NCI-H510A treated with DMSO at 0.1 percent for 48 hours (cell line): ENCODE measurements at regions not wholly inside any gene's neighbourhood (a gene's known extent, or its start where the extent isn't known, plus 50 kb on each side); places are given as distances from the start of the nearest gene placed in this dataset.
"Not testable (repeated sequence)": the region's sequence is repeated elsewhere in the genome, so short reads cannot be mapped to it uniquely, and the experiment has no call there.

ENCODE experiments used
- DNase-seq: peaks from one replicate; lab custom pipeline; 2025; lab: John Stamatoyannopoulos, UW

DNA sequence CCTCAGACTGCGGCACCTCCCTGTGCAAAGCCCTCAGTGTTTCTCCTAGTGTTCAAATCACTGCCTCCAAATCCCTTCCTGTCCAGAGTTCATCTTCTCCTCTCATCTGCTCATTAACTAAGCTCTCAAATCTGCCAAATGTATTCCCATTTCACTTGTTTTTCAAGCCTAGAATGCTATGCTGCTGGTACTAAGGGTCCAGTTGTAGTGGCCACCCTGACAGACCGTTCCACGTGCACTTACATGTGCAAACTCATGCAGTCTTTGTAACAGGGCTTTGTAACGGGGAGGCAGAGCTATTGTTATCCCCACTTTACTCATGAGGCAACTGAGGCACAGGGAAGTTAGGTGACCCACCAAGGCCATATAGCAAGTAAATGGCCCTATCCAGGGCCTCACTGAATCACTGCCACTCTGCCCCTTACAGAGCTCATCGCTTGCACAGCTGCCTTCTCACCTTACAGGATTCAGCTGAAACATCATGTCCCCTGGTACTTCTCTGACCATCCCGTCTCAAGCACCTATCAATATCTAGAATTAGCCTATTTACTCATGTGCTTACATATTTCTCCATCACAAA, 153.0 kb upstream of the PDE1C start:
- no peak for DNase-seq

DNA sequence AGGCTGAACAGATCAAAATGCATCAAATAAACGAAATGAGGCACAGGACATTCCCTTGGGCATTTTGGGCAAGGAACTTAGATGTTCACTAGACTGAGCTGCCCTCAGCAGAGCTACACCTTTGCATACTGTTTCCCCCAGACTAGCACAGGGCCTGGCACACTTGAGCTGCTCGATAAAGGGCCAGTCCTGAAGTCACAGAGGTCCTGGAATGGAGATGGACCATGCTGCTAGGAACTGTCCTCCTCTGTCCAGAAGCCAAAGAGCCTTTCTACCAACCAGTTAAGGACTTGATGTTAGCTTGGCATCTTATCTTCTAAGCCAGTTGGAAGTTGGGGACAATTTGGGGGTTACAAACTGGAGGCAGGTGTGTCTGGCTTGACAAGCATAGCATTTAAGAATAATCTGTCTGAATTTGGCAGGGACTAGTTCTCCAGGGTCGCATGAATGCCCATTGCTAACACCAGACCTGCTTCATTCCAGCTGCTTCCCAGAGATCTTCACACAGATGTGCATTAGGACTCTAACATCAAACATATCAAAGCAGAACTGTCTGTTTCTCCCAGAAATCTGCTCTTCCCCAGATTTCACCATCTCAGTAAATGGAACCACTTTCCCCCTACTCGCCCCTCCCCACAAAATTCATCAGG, 152.2 kb upstream of the PDE1C start:
- no peak for DNase-seq

DNA sequence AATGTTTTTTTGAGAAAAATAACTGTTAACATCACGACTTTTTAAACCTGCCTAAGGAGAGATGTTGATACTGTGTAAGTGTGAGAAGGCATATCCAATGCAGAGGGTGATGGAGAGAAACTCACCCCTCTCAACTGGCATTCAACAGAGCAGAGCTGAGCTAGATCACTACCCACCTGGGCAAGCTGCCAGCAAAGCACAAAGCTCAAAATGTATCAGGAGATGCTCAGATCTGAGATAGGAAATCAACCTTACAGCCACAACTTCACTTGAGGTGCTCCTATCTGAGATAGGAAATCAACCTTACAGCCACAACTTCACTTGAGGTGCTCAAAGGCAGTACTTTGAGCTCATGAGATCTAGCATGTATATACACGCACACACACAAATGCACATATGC, 151.5 kb upstream of the PDE1C start:
- no peak for DNase-seq

DNA sequence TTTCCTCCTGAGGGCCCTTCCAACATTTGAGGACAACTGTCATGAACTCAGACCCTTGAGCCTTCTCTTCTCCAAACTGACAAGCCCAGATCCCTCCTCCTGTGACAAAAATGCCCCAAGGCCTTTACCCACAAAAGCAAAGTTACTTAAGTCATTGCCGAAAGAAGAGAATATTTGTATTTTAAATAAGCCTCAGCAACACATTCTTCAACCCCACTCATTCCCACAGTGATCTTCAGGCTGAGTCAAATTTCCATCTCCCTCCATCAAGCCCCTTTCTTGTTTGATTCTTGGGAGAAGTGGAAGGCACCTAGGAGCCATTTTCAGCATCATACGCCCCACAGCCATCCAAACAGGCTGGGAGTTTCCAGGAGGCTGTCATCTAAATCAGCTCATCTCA, 150.8 kb upstream of the PDE1C start:
- no peak for DNase-seq

DNA sequence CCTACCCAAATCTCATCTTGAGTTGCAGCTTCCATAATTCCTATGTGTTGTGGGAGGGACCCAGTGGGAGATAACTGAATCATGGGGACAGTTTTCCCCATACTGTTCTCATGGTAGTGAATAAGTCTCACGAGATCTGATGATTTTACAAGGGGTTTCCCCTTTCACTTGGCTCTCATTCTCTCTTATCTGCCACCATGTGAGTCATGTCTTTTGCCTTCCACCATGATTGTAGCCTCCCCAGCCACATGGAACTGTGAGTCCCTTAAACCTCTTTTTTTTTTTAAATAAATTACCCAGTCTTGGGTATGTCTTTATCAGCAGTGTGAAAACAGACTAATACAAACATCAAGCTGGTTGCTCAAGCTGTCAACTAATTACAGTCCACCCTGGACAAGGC, 149.6 kb upstream of the PDE1C start:
- not testable (repeated sequence) for DNase-seq

DNA sequence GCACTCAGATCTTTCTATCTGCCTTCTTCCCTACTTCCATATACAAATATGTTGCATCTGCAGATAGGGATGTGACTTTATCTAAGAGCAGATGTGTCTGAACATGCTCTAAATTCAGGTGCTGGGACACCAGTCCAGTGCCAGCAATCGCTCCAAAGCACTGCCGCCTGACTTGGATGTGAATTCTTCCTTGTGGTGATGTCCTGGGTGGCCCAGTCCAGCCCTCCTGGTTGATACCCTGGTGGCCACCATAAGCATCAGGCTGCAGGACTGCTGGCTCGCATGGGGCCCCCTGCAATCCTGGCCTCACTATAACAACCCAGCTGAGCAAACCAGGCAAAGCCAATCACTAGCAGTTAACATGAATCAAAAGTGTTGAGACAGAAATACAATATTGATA, 149.2 kb upstream of the PDE1C start:
- no peak for DNase-seq

DNA sequence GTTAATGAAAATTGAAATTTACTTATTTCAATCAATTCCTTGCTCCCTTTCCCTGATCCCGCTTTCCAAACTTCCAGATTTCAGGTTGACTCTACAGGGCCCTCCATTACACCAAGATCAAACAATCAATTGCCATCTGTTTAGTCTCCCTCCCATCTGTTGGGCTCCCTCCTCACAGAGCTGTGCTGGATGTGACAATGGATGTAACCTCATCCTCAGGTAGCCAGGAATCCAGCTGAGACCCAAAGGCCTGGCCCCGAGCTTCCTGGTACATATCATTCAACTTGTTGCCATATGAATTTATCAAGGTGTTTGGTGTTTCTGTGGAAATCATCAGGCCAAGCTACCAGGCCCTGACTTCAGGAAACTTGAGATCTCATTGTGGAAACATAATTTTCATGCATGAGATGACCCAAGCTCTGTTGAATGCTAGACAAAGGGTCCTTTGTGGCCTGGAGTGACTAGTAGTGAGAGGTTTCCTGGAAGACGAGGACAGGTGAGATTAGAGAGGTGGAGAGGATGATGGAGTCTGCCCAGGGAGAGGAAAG, 148.6 kb upstream of the PDE1C start:
- no peak for DNase-seq

DNA sequence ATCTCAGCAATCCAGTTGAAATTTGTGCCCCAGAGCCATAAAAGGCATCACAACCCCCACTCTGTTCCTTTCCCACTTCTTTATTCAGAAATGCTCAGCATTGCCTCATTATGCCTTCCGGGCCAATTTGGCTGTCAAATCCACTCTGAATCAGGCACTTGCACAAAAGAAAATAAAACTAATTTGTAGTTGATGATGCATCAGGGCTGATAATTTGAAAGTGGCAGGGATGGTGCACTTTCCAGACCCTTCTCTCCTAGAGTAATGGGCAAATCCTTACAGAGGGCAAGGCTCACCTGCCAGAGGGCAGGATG, 147.9 kb upstream of the PDE1C start:
- DNase-seq, result no peak

DNA sequence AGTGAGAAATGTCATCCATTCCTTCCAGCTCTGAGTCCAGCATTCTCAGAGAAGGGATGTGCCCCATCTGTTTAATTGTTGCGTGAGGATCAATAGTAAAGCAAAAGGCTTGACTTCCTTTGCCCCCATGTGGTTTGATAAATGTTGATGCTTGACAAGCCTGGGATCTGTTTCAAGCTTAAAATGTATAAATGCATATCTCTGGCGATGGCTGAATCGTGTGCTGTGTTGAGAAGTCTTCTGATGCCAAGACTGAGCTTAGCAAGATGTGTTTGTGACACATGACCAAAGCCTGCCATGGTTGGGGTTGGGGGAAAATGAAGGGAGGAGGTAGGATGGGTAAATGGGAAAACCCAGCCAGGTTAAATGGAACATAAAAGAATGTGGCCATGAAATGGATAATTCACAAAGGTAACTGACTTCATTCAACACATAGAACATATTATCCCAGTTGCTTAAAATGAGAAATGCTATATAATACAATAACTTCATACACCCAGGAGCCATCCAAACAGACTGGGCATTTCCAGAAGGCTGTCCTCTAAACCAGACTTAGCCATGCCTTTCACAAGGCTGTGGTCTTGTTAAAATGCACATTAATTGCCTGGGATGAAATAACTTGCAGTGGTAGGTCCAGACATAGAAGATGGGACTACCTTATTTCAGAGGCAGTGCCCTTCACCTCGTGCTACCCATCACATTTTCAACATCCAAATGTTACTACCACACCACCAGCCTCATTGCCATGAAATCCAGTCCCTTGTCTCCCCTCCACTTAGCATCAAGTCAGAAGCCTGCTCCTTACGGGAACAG, 147.3 kb upstream of the PDE1C start:
- no peak for DNase-seq

DNA sequence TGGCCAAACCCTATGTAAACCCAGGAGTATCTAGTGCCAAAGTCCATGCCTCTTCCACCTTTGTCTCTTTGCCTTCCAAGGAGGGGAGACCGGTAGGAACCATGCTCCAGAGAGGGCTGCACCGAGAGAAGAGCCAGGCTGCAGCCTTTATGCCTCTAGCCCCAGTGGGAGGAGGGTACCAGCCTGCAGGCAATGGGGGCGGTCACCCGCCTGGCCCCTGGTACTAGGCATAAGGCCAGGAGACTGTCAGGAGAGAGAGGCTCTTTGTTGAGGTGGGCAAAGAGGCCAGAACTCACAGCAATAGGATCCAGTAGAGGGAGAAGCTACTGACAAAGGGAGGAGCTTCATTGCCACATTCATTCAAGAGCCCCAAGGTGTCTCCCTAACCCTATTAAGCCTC, 146.6 kb upstream of the PDE1C start:
- no peak for DNase-seq

DNA sequence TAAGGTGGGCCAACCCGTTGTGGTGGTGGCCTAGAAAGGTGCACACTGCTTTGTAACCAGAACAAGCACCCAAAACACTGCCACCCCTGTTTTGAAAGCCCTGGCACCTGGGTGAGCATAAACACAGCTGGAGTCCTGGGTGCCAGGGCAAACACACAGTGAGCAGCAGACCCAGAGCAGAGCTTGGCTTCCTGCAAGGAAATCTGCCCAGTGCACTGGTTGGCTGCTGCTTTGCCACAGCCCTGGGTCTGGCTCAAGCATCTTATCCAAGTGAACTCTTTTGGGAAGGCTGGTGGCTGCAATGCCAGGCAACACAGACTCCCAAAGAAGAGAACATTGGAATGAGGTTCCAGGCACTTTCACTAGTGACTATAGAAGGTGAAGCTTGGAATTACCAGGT, 145.5 kb upstream of the PDE1C start:
- no peak for DNase-seq

DNA sequence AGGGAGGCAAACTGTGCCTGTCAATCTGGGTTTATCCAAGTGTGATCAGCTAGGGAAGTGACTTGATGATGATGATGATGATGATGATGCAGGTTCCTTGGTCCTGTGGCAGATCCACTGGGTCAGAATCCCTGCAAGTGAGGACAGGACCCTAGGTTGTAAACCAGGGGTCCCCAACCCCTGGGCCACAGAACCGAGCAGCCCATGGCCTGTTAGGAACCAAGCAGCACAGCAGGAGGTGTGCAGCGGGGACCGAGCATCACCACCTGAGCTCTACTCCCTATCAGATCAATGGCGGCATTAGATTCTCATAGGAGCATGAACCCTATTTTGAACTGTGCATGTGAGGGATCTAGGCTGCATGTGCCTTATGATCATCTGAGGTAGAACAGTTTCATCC, 144.7 kb upstream of the PDE1C start:
- no peak for DNase-seq

DNA sequence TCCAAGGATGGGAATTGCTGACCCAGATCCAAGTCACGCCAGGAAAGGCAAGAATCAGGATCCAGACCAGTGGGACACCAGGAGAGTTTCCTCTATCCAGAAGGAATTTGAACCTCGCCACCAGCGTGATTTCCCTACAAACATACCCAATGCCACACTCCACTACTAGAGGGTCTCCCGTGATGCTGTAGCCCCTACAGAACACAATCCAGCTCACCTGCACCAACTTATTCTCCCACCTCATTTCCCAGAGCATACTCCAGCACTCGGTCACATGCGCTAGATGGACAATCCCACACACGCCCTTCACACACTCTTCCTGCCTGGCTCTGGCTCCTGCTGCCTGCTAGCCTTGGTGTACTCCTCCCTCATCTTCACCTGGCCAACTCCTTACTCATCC, 142.1 kb upstream of the PDE1C start:
- DNase-seq, result no peak

DNA sequence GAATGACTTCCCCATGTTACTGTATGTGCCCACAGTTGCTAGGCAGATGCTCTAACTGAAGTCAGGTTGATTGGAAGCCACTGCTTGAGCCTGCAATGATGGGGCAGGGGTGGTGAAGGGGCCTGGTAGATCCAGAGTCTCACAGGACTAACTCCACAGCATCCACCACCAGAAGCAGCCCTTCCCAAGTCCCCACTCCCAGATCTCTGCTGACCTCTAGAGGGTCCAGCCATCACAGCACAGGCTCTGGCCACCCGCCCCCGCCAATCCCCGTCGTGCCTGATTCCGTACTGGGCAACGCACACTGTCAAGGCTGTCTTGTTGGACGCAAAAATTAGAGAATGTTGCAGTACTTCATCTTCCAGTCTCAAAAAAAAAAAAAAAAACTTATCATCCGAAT, 136.8 kb upstream of the PDE1C start:
- DNase-seq, result no peak

DNA sequence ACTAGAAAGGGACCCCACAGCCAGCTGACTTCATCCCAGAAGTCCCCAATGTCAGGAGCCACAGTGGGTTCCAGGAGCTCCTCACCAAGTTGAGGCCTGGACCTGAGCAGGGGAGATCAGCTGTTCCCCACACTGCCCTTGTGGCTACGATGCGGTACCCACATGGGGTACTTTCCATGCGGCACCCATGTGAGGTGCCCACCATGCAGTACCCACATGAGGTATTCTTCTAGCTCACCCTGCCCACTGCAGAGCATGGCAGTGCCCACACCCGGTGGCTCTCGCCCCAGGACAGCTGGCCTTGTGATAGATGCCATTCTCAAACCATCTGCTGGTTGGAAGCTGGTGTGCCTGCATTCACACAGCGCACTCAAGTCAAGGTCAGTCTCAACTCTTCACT, 136.3 kb upstream of the PDE1C start:
- no peak for DNase-seq

DNA sequence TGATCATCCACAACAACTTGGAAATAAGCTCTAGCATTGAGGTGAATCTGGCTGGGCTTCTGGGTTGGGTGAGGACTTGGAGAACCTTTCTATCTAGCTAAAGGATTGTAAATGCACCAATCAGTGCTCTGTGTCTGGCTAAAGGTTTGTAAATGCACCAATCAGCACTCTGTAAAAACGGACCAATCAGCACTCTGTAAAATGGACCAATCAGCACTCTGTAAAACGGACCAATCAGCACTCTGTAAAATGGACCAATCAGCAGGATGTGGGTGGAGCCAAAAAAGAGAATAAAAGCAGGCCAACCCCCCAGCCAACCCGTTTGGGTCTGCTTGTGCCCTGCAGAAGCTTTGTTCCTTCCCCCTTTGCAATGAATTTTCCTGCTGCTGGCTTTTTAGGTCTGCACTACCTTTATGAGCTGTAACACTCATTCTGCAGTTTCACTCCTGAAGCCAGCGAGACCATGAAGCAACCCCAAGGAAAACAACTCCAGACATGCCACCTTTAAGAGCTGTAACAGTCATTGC, 135.2 kb upstream of the PDE1C start:
- not testable (repeated sequence) for DNase-seq

DNA sequence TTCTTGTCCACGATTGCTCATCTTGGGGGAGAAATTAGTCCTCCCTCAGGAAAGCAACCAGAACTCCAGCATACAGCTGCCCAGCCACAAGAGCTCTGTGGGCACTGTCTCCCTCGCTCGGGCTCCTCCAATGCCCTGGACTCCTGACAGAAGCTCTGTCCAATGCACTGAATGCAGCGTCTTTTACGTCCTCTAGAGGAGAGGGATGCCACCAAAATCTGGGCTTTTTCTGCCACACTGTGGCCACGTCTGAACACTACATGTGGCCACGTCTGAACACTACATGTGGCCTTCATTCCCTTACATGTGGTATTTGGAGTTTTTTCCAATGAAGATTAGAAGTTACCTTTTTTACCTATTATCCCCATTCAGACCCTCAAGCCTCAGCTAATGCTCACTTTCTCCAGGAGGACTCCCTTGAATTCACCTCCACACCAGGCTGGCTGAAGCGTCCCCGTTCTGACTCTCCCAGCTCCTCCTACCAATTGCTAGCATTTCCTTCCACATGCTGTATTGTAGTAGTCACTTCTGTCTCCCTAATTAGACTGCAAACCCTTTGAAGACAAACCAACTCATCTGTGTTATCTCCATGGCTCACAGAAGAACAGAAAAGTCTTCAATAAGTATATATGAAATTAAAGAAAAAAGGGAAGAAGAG, 134.3 kb upstream of the PDE1C start:
- peak; percentile 67 for DNase-seq

DNA sequence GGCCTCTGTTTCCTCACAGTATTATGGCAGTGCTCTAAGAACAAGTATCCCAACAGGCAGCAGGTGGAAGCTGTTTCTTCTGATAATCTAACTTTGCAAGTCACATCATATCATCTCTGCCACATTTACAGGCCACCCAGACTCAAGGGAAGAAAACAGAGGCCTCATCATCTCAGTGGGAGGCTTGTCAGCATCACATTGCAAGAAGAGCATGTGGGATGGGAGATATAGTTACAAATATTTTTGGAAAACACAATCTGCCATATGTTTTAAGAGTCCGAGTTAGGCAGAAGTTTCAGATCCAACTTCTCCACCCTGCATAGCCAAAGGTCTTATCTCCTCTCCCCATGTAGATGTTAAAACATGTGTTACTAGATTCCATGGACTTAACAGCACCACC, 130.4 kb upstream of the PDE1C start:
- no peak for DNase-seq

DNA sequence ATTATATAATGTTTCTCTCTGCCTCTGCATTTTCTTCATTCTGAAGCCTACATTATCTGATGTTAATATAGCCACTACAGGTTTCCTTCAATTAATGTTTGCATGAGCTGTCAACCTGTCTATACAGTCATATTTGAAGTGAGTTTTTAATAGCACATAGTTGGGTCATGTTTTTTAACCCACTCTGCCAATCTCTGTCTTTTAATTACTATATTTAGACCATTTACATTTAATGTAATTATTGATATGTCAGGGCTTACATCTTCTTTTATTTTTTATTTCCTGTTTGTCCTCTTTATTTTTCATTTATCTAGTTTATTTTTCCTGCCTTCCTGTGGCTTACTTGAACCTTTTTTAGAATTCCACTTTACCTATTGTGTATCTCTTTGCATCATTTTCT, 124.3 kb upstream of the PDE1C start:
- DNase-seq, result no peak

DNA sequence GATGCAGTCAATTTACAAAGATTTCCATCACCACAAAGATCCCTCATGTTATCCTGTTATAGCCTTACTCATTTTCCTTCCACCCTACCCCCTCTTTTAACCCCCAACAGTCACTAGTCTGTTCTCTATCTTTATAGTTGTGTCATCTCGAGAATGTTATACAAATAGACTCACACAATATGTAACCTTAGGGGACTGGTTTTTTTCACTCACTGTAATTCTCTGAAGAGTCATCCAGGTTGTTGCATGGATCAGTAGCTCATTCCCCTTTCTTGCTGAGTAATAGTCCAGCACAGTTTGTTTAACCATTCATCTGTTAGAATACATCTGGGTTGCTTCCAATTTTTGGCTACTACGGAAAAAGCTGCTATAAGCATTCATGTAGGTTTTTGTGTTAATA, 121.1 kb upstream of the PDE1C start:
- DNase-seq, result no peak

DNA sequence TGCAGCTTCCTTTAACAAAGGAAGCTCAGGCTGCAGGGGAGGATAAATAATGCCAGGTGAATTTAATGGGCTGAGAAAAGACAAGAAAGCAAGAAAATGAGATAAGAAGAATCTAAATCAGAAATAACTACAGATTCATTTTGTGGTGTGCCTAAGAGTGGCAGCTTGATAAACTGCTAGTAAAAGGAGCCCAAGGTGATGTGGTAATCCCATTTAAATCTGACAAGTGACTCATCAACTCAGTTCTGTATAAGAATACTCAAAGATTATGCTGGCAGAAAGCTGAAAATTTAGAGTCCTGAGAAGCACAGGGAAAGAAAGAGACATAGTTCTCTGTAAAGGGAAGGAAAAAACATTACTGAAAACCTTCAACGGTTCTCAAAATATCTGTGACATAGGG, 109.4 kb upstream of the PDE1C start:
- no peak for DNase-seq

DNA sequence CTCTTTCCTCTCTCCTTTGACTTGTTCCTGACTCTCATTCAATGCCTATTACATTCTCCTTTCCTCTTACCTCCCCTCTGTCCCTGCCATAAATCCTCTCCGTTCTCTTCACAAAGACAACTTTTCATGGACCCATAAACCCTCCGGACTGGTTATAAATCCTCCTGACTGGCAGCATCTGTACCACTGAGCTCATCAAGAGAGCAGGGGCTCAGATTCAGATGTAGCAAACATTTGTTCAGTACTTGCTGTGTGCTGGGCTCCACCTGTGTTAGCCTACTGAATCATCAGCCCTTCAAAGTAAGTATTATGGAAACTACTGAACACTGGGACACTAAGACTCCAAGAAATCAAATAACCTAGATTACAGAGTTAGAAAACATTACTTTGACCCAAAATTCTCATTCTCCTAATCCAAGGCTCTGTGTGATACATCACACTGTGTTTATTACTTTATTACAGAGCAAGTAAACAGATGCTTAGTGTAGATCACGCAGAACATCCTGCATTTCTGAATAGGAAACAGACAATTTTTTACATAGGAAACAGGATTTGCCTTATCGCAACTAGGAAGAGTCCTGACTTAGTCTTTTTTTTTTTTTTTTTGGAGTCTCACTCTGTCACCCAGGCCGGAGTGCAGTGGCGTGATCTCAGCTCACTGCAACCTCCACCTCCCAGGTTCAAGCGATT, 108.6 kb upstream of the PDE1C start:
- DNase-seq, result no peak
